Prostate gland (tissue), 2 donors: ENCODE measurements at regions not wholly inside any gene's neighbourhood (a gene's known extent, or its start where the extent isn't known, plus 50 kb on each side); places are given as distances from the start of the nearest gene placed in this dataset.

Source experiments
- DNase-seq: peaks from one replicate; pipeline ENCODE4 v3.0.0-alpha.2; 2019; ENCODE audit warnings: low spot score
- H3K27ac ChIP-seq, 2 donors: fragments of 200-600 bp; sonication (generic); 2 replicates each; pipeline ENCODE4 v1.5.1; 2017 to 2019
- H3K27me3 ChIP-seq: fragments of 200-600 bp; sonication (generic); replicated peaks from 2 replicates; pipeline ENCODE4 v1.5.1; 2019; ENCODE audit not compliant: insufficient read depth
- H3K36me3 ChIP-seq, 2 donors: fragments of 200-600 bp; sonication (generic); 1 replicate in 1 of 2; 2 replicates in 1 of 2; pipeline versions ENCODE4 v1.5.1 to v1.8.1; 2017 to 2019
- H3K4me1 ChIP-seq: fragments of 200-600 bp; sonication (generic); replicated peaks from 2 replicates; pipeline ENCODE4 v1.5.1; 2019
- H3K4me3 ChIP-seq, 2 donors: fragments of 200-600 bp; sonication (generic); 2 replicates each; pipeline ENCODE4 v1.5.1; 2017 to 2019
- H3K9me3 ChIP-seq: fragments of 200-600 bp; sonication (generic); 2 replicates; pipeline ENCODE4 v1.5.1; 2017
- POLR2A ChIP-seq: fragments of 450-650 bp; IDR thresholded peaks from one replicate; pipeline ENCODE4 v1.6.1; 2016; ENCODE audit warnings: antibody characterized with exemption, mild to moderate bottlenecking
- POLR2AphosphoS5 ChIP-seq: sonication (generic); formaldehyde crosslinking; IDR thresholded peaks from one replicate; pipeline ENCODE4 v1.6.1; 2017; ENCODE audit warnings: antibody characterized with exemption
- WGBS: methylation state at CpG from one replicate; pipeline ENCODE4 v1.1.5; 2018; 5-methylcytosine and 5-hydroxymethylcytosine counted together
- intact Hi-C: fragments of 100-400 bp; cut with DNase I; formaldehyde crosslinking; loops from one replicate; pipeline ENCODE4 v1.14.2; 2022
- TF ChIP-seq, protein P1 (sequence below), 4 experiments: fragments of 200-600 bp in 2 of 4; fragments of 450-650 bp in 2 of 4; sonication (generic) in 2 of 4; IDR thresholded peaks; 1 replicate in 3 of 4; 2 replicates in 1 of 4; pipeline ENCODE4 v1.5.1; 2016 to 2019; ENCODE audit warnings: antibody characterized with exemption in 4 of 4, mild to moderate bottlenecking in 2 of 4, moderate library complexity in 2 of 4

DNA sequence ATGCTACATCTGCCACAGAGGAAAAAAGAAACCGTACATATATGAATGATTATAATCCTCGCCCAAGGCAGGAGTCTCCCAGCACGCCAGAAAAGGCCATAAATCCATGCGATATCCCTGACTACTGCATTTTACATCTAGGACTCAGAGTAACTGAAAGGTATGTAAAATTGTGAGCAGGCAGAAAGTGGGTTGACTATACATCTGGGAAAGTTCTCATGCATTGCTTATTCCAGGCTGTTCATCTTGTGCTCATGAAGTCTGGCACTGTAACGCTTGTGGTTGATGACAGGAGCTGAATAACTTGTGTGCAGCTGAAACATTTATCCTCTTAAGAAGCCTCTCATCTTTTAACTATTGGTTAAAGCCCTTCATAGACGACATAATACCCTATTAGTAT is 193.4 kb upstream of the STEAP4 start:
- H3K9me3 ChIP-seq, result no peaks in the 10 kb centered on the region
- no peak overlapping the region for H3K27ac ChIP-seq
- DNase-seq, result no peak
- H3K4me1 ChIP-seq, result no peaks in the 10 kb centered on the region
- no peaks in the 10 kb centered on the region for H3K36me3 ChIP-seq
- no peak for TF ChIP-seq POLR2AphosphoS5
- no peak for TF ChIP-seq POLR2A
- TF ChIP-seq, protein P1, sequence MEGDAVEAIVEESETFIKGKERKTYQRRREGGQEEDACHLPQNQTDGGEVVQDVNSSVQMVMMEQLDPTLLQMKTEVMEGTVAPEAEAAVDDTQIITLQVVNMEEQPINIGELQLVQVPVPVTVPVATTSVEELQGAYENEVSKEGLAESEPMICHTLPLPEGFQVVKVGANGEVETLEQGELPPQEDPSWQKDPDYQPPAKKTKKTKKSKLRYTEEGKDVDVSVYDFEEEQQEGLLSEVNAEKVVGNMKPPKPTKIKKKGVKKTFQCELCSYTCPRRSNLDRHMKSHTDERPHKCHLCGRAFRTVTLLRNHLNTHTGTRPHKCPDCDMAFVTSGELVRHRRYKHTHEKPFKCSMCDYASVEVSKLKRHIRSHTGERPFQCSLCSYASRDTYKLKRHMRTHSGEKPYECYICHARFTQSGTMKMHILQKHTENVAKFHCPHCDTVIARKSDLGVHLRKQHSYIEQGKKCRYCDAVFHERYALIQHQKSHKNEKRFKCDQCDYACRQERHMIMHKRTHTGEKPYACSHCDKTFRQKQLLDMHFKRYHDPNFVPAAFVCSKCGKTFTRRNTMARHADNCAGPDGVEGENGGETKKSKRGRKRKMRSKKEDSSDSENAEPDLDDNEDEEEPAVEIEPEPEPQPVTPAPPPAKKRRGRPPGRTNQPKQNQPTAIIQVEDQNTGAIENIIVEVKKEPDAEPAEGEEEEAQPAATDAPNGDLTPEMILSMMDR (IDR thresholded peaks at IDR 0.05), result no peak
- no peak overlapping the region for H3K4me3 ChIP-seq
- H3K27me3 ChIP-seq, result no peaks in the 10 kb centered on the region
- WGBS, result 61% methylated on average over 6 of the region's 6 CpGs
- intact Hi-C loops, result no loop called here

GRCh38 chr7:88495881-88496725 is 189.4 kb upstream of the STEAP4 start:
- TF ChIP-seq POLR2A (no peak), POLR2AphosphoS5 (no peak)
- TF ChIP-seq, protein P1 (IDR thresholded peaks at IDR 0.05), result no peak
- intact Hi-C loops, result no loop called here
- Histone ChIP-seq H3K27me3 (no peaks in the 10 kb centered on the region), H3K27ac (no peak overlapping the region), H3K9me3 (no peaks in the 10 kb centered on the region), H3K4me3 (no peak overlapping the region), H3K4me1 (no peaks in the 10 kb centered on the region), H3K36me3 (no peaks in the 10 kb centered on the region)
- WGBS, result 61% methylated on average over 8 of the region's 8 CpGs
- DNase-seq, result no peak

DNA sequence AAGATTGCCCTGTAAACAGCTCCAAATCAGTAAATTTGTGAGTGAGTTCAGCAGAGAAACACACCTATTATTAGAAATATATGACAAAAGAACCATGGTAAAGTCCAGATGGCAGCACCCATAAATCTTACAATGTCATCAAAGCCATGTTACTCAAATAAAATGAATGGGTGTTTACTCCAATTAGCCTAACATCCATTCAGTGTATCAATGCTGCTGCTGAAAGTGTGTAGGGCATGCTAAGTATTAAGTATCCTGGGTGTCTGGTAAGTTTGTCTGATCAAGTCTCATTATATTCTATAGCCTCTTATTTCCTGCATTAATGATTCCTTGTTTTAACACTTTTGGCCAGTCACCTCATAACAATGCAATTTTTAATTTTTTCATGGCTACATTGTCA is 185.5 kb upstream of the STEAP4 start:
- no peak for DNase-seq
- no peak for TF ChIP-seq POLR2A
- TF ChIP-seq POLR2AphosphoS5, result no peak
- TF ChIP-seq, protein P1 (IDR thresholded peaks at IDR 0.05), result no peak
- intact Hi-C loops, result no loop called here
- no peaks in the 10 kb centered on the region for H3K27me3 ChIP-seq
- no peaks in the 10 kb centered on the region for H3K36me3 ChIP-seq
- no peak overlapping the region for H3K4me3 ChIP-seq
- no peaks in the 10 kb centered on the region for H3K4me1 ChIP-seq
- H3K27ac ChIP-seq, result no peak overlapping the region
- no peaks in the 10 kb centered on the region for H3K9me3 ChIP-seq

DNA sequence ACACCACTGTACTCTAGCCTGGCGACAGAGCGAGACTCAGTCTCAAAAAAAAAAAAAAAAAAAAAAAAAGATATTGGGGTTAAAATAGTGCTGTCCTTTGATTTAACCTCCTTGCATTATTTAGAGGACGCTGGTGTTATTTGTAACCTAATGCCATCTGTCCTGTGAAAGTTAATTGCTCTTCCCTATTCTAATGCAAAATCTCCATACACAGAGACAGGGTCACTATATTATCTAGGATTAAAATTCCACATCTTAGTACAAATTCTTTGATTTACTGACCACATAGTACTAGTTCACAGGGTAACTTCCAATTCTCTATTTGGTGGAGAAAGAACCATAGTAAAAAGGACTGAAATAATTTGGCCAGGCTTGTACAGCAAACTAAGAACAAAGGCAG is 184.2 kb upstream of the STEAP4 start:
- Histone ChIP-seq H3K4me3 (no peak overlapping the region), H3K4me1 (no peaks in the 10 kb centered on the region), H3K36me3 (no peaks in the 10 kb centered on the region), H3K9me3 (no peaks in the 10 kb centered on the region), H3K27me3 (no peaks in the 10 kb centered on the region), H3K27ac (no peak overlapping the region)
- no peak for DNase-seq
- TF ChIP-seq, protein P1 (IDR thresholded peaks at IDR 0.05), result no peak
- intact Hi-C loops, result no loop called here
- WGBS, result 76% methylated on average over 3 of the region's 3 CpGs

- WGBS, result 85% methylated on average over 5 of the region's 5 CpGs
- Histone ChIP-seq H3K36me3 (no peaks in the 10 kb centered on the region), H3K27me3 (no peaks in the 10 kb centered on the region), H3K27ac (no peak overlapping the region), H3K4me3 (no peak overlapping the region), H3K9me3 (no peaks in the 10 kb centered on the region), H3K4me1 (no peaks in the 10 kb centered on the region)
- intact Hi-C loops, result no loop called here
- TF ChIP-seq, protein P1 (IDR thresholded peaks at IDR 0.05), result no peak
- no peak for TF ChIP-seq POLR2A
- no peak for TF ChIP-seq POLR2AphosphoS5
- DNase-seq, result no peak
These were observed 183.5 kb upstream of the STEAP4 start for GRCh38 chr7:88490161-88490560.
